Fibroblast of lung (primary cell): ENCODE measurements at regions not wholly inside any gene's neighbourhood (a gene's known extent, or its start where the extent isn't known, plus 50 kb on each side); places are given as distances from the start of the nearest gene placed in this dataset.

Experiments
- EZH2 ChIP-seq: IDR thresholded peaks from 2 replicates; pipeline ENCODE4 v1.5.1; 2012; ENCODE audit warnings: low read length, control low read depth, mild to moderate bottlenecking; ENCODE audit errors: missing control alignments
- TF ChIP-seq, protein P1 (sequence below), 2 donors: IDR thresholded peaks in 1 of 2; conservative IDR thresholded peaks in 1 of 2; 1 replicate in 1 of 2; 2 replicates in 1 of 2; pipeline ENCODE4 v1.5.1; 2011 to 2012; ENCODE audit warnings: low read length in 2 of 2, control low read depth in 1 of 2, inconsistent platforms in 1 of 2, low read depth in 1 of 2, mild to moderate bottlenecking in 1 of 2

DNA sequence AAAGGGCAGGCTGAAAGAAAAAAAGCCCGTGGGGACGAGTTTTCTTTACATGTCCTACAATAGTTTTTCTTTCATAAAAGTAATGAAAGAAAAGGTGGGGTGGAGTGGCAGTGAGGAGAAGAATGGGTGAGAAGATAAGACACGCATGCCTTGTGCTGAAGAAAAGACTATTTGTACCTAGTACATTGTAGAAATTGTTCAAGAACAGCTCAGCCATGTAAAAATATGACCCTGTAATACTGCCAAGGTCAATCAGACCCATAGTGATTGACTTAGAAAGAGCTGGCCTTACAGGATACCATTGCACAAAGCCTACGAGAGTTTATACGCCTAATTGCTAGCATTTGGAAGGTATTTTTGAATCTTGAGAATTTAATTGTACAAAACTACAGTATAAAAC is 126.0 kb upstream of the NRIP1 start:
- TF ChIP-seq, protein P1, sequence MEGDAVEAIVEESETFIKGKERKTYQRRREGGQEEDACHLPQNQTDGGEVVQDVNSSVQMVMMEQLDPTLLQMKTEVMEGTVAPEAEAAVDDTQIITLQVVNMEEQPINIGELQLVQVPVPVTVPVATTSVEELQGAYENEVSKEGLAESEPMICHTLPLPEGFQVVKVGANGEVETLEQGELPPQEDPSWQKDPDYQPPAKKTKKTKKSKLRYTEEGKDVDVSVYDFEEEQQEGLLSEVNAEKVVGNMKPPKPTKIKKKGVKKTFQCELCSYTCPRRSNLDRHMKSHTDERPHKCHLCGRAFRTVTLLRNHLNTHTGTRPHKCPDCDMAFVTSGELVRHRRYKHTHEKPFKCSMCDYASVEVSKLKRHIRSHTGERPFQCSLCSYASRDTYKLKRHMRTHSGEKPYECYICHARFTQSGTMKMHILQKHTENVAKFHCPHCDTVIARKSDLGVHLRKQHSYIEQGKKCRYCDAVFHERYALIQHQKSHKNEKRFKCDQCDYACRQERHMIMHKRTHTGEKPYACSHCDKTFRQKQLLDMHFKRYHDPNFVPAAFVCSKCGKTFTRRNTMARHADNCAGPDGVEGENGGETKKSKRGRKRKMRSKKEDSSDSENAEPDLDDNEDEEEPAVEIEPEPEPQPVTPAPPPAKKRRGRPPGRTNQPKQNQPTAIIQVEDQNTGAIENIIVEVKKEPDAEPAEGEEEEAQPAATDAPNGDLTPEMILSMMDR (conservative IDR thresholded peaks at IDR 0.05 in 1 of 2, IDR thresholded peaks at IDR 0.05 in 1 of 2; ENCODE audit: low read depth in 1 of 2, low read length in 2 of 2), result no peak
- TF ChIP-seq EZH2, result no peak
